LNCAP (cell line): ENCODE measurements at regions not wholly inside any gene's neighbourhood (a gene's known extent, or its start where the extent isn't known, plus 50 kb on each side); places are given as distances from the start of the nearest gene placed in this dataset.

Experiments
- TF ChIP-seq, protein P1 (sequence below): fragments of 450-650 bp; IDR thresholded peaks from 2 replicates; pipeline ENCODE4 v1.5.1; 2017; ENCODE audit warnings: mild to moderate bottlenecking

- TF ChIP-seq, protein P1, sequence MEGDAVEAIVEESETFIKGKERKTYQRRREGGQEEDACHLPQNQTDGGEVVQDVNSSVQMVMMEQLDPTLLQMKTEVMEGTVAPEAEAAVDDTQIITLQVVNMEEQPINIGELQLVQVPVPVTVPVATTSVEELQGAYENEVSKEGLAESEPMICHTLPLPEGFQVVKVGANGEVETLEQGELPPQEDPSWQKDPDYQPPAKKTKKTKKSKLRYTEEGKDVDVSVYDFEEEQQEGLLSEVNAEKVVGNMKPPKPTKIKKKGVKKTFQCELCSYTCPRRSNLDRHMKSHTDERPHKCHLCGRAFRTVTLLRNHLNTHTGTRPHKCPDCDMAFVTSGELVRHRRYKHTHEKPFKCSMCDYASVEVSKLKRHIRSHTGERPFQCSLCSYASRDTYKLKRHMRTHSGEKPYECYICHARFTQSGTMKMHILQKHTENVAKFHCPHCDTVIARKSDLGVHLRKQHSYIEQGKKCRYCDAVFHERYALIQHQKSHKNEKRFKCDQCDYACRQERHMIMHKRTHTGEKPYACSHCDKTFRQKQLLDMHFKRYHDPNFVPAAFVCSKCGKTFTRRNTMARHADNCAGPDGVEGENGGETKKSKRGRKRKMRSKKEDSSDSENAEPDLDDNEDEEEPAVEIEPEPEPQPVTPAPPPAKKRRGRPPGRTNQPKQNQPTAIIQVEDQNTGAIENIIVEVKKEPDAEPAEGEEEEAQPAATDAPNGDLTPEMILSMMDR, result no peak
Observed at GRCh38 chr3:158026236-158026635, 80.0 kb downstream of the SHOX2 start.

- TF ChIP-seq, protein P1, result no peak
Observed at GRCh38 chr3:158018462-158018861, 87.8 kb downstream of the SHOX2 start.

DNA sequence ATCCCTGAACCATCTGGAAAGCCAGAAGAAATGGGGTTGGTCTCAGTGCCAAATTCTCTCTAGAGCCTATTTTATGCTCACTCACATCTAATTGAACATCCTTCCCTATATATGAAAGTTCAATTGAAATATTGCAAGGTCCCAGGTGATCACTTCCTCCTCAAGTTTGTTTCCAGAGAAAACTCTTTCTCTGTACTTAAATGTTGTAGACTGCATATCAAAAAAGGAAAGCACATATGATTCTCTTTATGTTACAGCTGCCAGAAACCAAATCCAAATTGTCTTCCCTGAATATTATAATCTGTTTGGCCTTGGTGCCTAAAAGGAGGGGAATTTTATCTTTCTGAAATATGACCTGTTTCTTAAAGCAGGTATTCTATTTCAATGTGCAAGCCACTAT, 93.3 kb downstream of the SHOX2 start:
- TF ChIP-seq, protein P1, result no peak

GRCh38 chr3:158005391-158006100, 100.7 kb downstream of the SHOX2 start:
- TF ChIP-seq, protein P1, result no peak

GRCh38 chr3:157999246-157999645, 107.0 kb downstream of the SHOX2 start:
- TF ChIP-seq, protein P1, result no peak

DNA sequence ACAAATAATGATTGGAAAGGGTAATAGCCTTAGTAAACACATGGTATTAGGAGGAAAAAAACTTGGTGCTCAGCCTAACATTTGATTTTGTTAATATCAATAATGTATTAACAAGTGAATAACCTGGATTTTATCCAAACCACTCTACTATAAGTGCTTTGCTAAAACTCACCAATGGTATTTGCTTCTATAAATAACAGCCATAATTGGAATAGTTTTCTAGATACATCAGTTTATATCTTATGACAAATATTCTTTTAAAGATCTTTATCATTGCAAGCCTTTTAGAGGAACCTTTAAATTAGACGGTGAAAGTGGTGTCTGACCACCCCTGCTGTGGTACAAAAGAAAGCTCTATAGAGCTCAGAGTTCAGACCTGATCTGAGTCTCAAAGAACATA, 123.9 kb downstream of the SHOX2 start:
- TF ChIP-seq, protein P1, result no peak

GRCh38 chr3:157981819-157982218, 124.4 kb downstream of the SHOX2 start:
- TF ChIP-seq, protein P1, result no peak

GRCh38 chr3:157979022-157979421, 127.2 kb downstream of the SHOX2 start:
- TF ChIP-seq, protein P1, result no peak
